WI38 (cell line): ENCODE measurements at regions not wholly inside any gene's neighbourhood (a gene's known extent, or its start where the extent isn't known, plus 50 kb on each side); places are given as distances from the start of the nearest gene placed in this dataset.
"Not testable (repeated sequence)": the region's sequence is repeated elsewhere in the genome, so short reads cannot be mapped to it uniquely, and the experiment has no call there.

Source experiments
- H3K4me3 ChIP-seq: 2 replicates; pipeline ENCODE4 v1.5.1; 2011; ENCODE audit warnings: low read depth, mild to moderate bottlenecking, control low read depth, low read length
- TF ChIP-seq, protein P1 (sequence below): IDR thresholded peaks from 2 replicates; pipeline ENCODE4 v1.5.1; 2012; ENCODE audit warnings: low read depth, mild to moderate bottlenecking, control low read depth, low read length

DNA sequence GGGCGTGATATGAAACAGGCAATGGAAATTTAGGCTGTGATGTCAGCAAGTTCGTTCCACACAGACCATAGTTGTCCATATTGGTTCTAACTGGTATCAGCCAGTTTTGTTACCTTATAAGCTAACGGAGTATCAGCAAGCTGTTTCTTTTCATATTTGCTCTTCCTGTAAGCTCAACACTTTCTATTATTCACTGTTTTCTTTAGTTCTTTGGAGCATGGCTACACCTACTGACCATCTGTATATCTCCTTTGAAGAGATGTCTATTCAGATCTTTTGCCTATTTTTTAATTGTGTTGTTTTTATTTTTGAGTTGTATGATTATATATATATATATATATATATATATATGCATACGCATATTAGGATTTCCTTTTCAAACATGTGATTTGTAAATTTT, 1057.2 kb upstream of the CDH10 start:
- TF ChIP-seq, protein P1, sequence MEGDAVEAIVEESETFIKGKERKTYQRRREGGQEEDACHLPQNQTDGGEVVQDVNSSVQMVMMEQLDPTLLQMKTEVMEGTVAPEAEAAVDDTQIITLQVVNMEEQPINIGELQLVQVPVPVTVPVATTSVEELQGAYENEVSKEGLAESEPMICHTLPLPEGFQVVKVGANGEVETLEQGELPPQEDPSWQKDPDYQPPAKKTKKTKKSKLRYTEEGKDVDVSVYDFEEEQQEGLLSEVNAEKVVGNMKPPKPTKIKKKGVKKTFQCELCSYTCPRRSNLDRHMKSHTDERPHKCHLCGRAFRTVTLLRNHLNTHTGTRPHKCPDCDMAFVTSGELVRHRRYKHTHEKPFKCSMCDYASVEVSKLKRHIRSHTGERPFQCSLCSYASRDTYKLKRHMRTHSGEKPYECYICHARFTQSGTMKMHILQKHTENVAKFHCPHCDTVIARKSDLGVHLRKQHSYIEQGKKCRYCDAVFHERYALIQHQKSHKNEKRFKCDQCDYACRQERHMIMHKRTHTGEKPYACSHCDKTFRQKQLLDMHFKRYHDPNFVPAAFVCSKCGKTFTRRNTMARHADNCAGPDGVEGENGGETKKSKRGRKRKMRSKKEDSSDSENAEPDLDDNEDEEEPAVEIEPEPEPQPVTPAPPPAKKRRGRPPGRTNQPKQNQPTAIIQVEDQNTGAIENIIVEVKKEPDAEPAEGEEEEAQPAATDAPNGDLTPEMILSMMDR = no peak
- no peak overlapping the region for H3K4me3 ChIP-seq

DNA sequence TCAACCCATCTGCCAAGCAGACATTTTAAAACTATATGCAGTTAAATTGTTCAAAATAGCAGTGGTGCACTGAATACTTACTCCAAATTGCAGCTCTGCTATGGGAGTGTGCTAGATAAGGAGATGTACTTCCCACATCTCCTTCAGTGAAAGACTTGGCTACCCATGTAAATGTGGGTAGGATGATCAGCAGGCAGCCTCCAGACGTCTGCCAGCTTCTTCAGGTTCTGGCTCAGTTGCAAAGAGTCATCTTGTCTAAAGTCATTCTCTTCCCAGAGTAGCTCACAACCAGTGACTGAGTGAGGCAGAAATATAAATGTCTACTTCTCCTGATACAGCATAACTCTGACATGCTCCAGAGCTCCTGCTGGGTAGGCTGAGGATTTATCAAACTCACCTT, 1050.0 kb upstream of the CDH10 start:
- TF ChIP-seq, protein P1 = no peak
- no peak overlapping the region for H3K4me3 ChIP-seq

DNA sequence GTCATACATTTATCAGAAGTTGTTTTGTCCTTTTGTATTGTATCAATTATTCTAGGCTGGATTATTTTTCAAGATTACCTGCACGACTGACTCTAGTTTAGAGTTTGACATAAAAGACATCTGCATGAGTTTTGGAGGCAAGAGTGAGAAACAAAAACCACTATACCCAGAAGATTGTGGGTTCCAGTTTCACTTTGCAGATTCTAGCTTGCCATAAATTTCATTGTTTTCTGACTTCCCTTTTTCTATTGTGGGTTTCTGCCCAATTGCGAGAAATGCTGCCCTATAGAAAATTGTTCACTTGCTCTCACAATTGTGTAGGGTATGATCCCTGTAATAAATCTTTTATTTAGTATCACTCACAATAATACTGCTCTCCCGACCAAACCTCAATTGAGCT, 1043.4 kb upstream of the CDH10 start:
- TF ChIP-seq, protein P1 = no peak
- H3K4me3 ChIP-seq = no peak overlapping the region

DNA sequence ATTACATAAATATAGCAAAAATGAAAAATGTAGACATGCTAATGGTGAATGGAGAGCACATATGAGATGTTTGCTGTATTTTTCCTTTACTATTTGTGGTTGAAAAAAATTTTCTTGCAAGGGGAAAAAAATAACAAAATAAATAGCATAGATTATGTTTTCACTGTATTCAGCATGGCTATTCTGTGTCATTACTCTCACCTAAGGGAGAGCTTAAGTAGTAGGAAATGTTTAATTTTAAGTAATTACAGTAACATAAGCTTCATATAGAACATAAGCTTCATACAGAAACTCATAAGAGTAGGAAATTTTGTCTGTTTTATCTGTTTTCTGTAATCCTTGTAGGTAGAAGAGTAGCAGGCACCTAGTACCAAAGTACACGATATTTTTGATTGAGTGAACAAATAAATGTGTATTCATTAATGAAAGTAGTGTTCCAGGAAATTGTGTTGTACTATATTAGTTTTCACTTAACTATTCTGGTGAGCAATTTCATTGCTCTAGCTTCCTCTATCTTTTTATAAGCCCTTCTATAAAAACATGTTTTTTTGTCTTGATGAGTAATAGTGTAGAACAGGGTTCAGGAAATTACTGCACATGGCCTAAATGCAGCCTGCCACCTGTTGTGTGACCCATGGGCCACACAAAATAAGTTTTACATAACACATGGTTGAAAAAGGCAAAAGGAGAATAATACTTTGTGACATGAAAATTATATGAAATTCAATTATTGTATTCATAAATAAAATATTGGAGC, 1025.0 kb upstream of the CDH10 start:
- no peak overlapping the region for H3K4me3 ChIP-seq
- TF ChIP-seq, protein P1 = no peak

DNA sequence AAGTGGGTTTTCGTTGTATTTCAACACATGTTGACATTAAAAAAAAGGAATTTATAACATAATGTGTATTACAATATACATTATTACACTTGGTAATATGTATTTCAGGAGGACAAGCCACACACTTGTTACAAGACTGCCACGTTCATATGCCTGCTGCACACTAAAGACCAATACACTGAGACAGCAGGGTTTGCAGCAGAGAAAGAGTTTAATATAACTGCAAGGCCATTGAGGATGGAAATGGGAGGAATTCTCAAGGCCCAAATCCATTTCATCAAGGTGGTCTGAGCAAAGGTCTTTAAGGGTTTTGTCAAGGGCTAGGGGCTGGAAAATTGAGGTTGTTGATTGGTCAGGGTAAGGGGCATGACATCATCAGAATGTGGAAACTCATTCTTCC, 1017.8 kb upstream of the CDH10 start:
- TF ChIP-seq, protein P1 = no peak

DNA sequence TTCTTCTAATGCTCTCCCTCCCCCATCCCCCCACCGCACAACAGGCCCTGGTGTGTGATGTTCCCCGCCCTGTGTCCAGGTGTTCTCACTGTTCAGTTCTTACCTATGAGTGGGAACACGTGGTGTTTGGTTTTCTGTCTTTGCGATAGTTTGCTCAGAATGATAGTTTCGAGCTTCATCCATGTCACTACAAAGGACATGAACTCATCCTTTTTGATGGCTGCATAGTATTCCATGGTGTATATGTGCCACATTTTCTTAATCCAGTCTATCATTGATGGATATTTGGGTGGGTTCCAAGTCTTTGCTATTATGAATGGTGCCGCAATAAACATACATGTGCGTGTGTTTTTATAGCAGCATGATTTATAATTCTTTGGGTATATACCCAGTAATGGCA, 1005.5 kb upstream of the CDH10 start:
- H3K4me3 ChIP-seq = not testable (repeated sequence)

More for the DNA sequence above, 1017.8 kb upstream of the CDH10 start:
- no peak overlapping the region for H3K4me3 ChIP-seq

DNA sequence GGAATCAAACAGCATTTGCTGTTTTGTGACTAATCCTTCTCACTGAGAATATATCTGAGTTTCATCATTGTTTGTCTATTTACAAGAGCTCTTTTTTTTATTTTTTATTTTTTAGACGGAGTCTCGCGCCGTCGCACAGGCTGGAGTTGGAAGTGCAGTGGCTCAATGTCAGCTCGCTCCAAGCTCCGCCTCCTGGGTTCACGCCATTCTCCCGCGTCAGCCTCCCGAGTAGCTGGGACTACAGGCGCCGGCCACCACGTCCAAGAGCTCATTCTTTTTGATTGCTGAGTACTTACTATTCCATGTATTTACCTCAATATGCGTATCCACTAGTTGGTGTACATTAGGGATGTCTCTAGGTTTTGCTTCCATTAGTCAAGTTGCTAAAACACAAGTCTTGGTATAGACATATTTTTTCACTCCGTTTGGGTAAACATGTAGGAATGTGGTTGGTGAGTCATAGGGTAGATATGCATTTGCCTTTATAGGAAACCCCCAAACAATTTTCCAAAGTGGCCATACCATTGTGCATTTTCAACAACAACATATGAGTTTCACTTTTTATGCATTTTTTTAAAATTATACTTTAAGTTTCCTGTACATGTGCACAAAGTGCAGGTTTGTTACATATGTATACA, 1005.0 kb upstream of the CDH10 start:
- no peak overlapping the region for H3K4me3 ChIP-seq
- TF ChIP-seq, protein P1 = no peak
